CD4-positive, alpha-beta T cell treated with Interleukin-6 for 4 hours (primary cell): ENCODE measurements at regions not wholly inside any gene's neighbourhood (a gene's known extent, or its start where the extent isn't known, plus 50 kb on each side); places are given as distances from the start of the nearest gene placed in this dataset.
"Not testable (repeated sequence)": the region's sequence is repeated elsewhere in the genome, so short reads cannot be mapped to it uniquely, and the experiment has no call there.

Source experiments
- DNase-seq: peaks from one replicate; pipeline ENCODE4 v3.0.0-alpha.2; 2020; ENCODE audit warnings: mixed read lengths

DNA sequence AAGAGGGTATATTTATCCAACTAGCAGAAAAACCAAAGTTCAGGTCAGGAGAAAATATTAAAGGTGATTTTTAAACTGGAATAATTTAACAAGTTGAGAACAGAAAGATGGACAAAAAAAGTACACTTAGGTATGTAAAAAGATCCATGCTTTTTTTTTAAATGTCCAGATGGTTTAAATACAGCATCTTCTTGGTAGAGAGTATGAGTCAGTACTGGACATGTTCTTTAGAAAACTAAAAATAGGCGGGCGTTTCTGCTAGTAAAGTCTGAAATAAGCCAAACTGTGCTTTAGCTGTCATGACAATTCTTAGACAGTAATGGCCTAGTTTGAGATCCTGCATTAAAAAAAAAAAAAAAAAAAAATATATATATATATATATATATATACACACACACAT is 255.9 kb upstream of the ST8SIA4 start:
- DNase-seq = no peak

GRCh38 chr5:101153526-101153925 is 250.4 kb upstream of the ST8SIA4 start:
- DNase-seq = no peak

GRCh38 chr5:101143526-101143925 is 240.4 kb upstream of the ST8SIA4 start:
- no peak for DNase-seq

DNA sequence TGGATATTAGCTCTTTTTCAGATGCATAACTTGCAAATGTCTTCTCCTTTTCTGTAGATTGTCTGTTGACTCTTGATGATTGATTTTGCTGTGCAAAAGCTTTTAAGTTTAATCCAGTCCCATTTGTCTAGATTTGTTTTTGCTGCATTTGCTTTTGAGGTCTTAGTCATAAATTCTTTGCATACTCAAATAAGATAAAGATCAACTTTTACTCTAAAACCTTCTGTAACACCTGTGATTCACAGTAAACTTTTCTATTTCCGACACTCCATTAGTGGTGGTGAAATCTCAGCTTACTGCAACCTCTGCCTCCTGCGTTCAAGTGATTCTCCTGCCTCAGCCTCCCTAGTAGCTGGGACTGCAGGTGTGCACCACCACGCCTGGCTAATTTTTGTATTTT is 239.0 kb upstream of the ST8SIA4 start:
- no peak for DNase-seq

GRCh38 chr5:101136454-101136853 is 233.4 kb upstream of the ST8SIA4 start:
- no peak for DNase-seq

DNA sequence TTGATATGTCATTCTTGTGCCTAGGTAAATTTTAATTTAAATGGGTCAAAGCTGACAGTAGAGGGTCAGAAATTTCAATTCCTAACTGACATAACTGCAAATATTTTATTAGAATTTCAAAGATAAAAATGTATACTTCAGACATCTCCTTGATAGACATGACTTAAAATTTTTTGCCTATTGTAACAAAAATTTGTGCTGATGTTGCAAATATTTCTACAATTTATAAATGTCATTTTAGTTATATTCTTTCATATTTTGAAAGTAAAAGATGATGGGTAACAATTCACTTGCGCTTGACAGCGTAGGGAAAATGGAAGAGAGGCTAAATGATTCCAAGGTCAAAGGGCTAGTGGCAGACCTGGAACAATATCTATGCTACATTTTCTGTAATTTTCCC is 220.3 kb upstream of the ST8SIA4 start:
- DNase-seq = no peak

- no peak for DNase-seq
Observed at GRCh38 chr5:101112645-101113044, 209.6 kb upstream of the ST8SIA4 start.

- DNase-seq = no peak
Observed at GRCh38 chr5:101103874-101104273, 200.8 kb upstream of the ST8SIA4 start.

DNA sequence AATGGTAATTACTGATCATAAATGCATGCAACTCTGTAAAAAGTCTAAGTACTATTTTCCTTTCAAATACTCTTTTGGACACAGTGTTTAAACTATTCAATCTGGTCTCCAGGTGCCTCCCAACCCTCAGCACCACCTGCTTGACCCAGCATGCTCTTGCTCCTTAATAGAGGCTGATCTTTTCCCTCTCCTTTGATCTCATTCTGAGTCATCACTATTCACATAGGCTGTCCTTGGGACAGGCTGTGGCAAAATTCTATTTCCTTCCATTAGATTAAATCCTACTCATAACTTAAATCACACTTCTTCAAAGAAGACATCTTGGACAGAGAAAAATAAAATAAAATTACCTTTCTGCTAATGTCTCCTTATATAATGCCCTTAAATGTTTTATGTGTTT is 199.4 kb upstream of the ST8SIA4 start:
- DNase-seq = no peak

DNA sequence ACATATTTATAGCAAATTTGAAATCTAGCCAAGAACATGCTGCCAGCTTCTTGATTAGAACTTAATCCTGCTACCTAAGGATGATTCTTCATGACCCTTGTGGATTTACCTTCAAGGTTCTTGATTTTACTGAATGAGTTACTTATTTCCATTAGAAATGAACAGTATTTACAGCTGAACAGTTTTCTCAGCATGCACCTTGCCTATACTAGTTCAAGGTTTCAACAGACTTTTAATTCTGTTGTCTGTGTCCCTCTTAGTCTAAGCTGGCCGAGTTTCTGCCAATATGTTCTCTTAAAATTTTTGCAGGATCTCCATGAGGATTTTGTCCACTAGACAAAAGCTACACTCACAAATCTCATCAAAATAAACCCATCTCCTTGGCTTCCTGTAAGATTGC is 188.8 kb upstream of the ST8SIA4 start:
- no peak for DNase-seq

DNA sequence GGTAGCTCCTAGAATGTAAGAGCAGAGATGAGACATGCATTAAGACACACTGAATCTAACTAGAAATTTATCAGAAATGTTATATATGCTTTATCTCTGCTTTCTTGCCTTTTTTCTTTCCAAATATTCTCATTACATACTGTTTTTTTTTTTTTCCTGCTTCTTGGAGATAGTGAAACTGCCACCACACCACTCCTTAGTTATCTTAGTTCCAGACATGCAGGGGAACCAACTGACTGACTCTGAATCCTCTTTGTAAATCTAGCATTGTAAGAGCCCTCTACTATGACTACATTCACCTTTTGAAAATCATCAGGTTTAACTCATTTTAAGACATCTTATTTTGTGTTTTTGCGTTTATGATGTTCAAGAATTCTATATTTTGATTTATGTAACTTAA is 181.3 kb upstream of the ST8SIA4 start:
- DNase-seq = no peak

DNA sequence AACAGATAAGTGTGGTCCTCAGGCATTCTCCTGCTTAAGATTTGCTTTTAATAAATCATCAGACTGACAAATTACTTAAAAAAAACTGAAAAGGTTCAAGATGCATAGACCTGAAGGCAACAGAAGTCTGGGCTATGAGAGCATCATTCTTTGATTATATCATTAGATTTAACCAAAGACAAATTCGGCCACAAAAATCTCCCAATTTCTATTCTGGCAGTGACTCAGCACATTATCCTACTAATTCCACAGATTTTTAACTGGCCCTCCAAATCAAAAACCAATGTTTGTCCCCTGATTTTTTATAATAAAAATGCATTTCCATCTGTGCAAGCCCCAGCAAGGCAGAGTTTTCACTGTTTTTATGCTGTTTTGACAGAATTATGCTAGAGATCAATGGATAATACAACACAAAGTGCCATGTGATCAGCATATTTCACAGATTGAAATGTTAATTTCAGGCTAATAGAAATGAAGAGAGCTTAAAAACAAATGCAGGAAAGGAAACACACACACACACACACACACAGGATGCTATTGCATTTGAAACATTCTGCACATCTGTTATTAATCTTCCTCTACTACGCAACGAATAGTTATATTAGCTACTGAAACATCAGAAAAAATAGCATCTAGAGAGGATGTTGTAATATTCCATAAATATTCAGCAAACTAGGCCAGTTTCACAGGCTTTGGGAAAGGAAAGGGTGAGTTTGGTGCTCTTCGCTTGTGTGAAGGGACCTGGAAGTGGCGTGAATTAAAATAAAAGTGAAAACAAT is 177.6 kb upstream of the ST8SIA4 start:
- no peak for DNase-seq

GRCh38 chr5:101068298-101068697 is 165.2 kb upstream of the ST8SIA4 start:
- no peak for DNase-seq

GRCh38 chr5:101067429-101067828 is 164.3 kb upstream of the ST8SIA4 start:
- no peak for DNase-seq

DNA sequence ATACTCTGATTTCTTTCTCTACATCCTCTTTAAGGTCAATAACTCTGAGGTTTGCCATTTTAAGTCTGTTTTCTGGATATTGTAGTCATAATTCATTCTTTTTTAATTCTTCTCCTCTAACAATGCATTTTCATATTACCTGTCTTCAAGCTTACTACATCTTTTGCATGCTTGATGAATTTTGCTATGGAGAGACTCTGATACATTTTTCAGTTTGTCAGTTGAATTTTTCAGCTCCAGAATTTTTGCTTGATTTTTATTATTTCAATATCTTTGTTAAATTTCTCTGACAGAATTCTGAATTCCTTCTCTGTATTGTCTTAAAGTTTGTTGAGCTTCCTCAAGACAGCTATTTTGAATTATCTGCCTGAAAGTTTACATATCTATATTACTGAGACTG is 159.8 kb upstream of the ST8SIA4 start:
- DNase-seq = no peak

GRCh38 chr5:101047181-101047580 is 144.1 kb upstream of the ST8SIA4 start:
- DNase-seq = no peak

DNA sequence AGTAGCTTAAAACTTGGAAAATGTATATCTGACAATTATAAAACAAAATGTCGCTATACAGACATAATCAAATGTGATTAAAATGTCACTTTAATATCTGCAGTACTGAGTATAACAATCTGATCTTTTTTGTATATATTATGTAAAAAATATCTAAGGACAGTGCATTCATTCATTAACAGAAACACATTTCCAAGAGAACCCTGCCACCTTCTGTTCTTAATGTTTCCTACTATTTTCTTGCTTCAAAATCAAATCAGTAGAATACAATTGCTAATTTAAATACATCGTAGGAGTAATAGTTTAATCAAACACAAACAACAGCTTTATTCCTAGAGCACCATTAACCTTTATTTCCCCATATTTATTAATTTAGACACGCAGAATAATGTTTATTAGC is 142.6 kb upstream of the ST8SIA4 start:
- DNase-seq = no peak

DNA sequence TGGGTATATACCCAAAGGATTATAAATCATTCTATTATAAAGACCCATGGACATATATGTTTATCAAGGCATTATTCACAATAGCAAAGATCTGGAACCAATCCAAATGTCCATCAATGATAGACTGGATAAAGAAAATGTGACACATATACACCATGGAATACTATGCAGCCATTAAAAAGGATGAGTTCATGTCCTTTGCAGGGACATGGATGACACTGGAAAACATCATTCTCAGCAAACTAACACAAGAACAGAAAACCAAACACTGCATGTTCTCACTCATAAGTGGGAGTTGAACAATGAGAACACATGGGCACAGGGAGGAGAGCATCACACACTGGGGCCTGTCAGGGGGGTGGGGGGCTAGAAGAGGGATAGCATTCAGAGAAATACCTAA is 136.9 kb upstream of the ST8SIA4 start:
- not testable (repeated sequence) for DNase-seq

DNA sequence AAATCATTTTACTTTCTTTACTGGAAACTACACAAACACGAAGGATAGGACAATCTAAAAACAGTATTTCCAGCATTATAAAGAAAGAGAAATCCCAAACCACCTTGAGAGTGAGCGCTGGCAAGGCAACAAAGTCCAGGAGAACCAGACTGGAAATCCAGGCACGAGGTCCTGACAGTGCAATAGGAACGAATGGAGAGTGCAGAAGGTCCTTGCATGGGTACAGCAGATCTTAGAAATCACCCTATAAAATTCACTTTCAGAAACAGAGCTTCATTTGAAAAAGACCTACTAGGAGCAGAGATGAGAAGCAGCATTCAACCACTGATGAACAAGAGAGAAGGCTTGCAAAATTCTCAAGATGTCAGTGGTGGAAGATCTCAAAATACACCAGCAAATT is 133.7 kb upstream of the ST8SIA4 start:
- no peak for DNase-seq

DNA sequence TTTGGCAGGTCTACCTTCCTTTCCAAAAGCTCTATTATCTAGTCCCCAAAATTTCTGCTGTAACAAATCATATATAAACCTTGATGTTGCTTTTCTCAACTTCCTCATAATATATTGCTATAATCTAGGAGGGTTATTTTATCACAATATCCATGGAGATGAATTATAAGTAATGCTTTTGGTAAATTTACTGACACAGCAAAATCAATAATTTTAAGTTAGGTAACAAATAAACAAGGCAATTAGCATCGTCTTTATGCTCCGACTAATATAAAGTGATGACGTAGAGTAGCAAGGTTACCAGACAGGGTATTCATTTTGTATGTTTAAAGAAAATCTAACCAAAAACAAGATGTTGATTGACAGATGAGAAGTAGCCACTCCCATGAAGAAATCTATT is 132.3 kb upstream of the ST8SIA4 start:
- DNase-seq = no peak

DNA sequence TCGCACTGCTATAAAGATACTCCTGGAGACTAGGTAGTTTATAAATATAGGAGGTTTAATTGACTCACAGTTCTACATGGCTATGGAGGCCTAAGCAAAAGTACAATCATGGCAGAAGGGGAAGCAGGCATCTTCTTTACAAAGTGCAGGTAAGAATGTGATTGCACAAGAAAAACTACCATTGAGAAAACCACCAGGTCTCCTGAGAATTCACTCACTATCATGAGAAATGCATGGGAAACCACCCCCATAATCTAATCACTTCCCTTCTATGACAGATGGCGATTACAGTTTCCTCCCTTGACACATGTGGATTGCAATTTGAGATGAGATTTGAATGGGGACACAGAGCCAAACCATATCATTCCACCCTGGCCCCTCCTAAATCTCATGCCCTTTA is 121.2 kb upstream of the ST8SIA4 start:
- DNase-seq = no peak

GRCh38 chr5:101018299-101018698 is 115.2 kb upstream of the ST8SIA4 start:
- DNase-seq = no peak

DNA sequence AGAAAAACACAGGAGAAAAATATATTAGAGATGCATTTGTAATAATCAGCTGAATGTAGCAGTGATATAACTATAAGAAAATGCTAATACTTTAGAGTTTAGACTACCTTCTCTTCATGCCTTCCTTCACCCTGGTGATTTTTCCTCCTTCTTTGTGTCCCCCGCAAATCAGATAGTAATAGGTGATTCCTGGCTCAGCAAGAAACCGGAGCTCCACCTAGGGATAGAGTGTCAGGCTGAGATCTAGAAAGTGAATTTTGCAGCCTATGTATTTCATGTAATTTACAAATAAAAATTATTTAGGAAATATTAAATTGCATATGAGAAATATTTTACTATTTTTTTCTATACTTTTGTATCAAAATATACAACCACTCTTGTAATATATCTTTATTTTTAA is 109.8 kb upstream of the ST8SIA4 start:
- peak; percentile 10 for DNase-seq

DNA sequence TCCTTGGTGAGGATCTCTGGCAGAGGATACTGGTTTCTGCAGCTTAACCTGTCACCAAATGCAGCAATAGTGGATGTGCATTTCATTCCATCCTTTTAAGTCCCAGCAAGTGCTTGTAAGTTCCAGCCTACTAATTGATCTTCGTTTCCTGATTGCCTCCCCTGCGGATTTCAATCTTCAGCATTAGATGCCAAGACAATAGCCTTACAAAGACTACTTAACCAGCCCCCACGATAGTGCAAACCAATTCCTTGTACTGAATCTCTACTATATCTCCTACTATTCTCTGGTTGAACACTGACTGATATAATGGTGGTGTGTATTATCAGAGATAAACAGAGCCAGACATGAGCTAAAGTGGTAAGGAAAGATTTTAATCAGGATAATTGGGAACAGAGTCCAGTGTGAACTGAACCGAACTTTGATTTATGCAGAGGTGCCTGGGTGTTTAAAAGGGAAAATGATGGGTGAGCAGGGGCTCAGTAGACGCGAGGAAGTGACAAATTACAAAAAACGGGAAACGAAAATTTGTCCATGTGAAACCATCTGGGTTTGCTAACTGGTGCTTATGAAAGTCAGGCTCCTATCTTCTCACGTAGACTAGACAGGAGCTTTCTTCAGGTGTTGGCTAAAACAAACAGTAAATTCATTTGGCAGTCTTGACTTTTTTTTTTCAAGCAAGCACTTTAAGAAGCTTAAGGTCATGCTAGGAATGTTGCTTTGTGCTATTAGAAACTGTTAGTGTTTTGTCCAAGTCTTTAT is 106.9 kb upstream of the ST8SIA4 start:
- DNase-seq = no peak

GRCh38 chr5:100992354-100992753 is 89.3 kb upstream of the ST8SIA4 start:
- no peak for DNase-seq
